Fibroblast of villous mesenchyme (primary cell): ENCODE measurements at regions not wholly inside any gene's neighbourhood (a gene's known extent, or its start where the extent isn't known, plus 50 kb on each side); places are given as distances from the start of the nearest gene placed in this dataset.

ENCODE experiments used
- DNase-seq: peaks from one replicate; pipeline ENCODE4 v3.0.0-alpha.2; 2010; ENCODE audit warnings: low read depth
- H3K4me3 ChIP-seq: 2 replicates; pipeline ENCODE4 v1.5.1; 2011; ENCODE audit warnings: low read depth, mild to moderate bottlenecking, low read length
- CTCF ChIP-seq: IDR thresholded peaks from 2 replicates; pipeline ENCODE4 v1.5.1; 2012; ENCODE audit warnings: low read depth, mild to moderate bottlenecking, low read length; ENCODE audit not compliant: insufficient read depth

GRCh38 chr13:64429691-64430090, 2800.4 kb downstream of the PCDH9 start:
- no peak for TF ChIP-seq CTCF
- no peak overlapping the region for H3K4me3 ChIP-seq
- no peak for DNase-seq

- no peak overlapping the region for H3K4me3 ChIP-seq
- DNase-seq: peak; percentile 1
- no peak for TF ChIP-seq CTCF
Measured at GRCh38 chr13:64428196-64428595, 2801.9 kb downstream of the PCDH9 start.

GRCh38 chr13:64423467-64423866, 2806.7 kb downstream of the PCDH9 start:
- no peak overlapping the region for H3K4me3 ChIP-seq
- no peak for TF ChIP-seq CTCF
- no peak for DNase-seq

- TF ChIP-seq CTCF: no peak
- no peak for DNase-seq
- H3K4me3 ChIP-seq: no peak overlapping the region
Measured at GRCh38 chr13:64420181-64420580, 2810.0 kb downstream of the PCDH9 start.

GRCh38 chr13:64417581-64417980, 2812.6 kb downstream of the PCDH9 start:
- TF ChIP-seq CTCF: no peak
- DNase-seq: no peak
- no peak overlapping the region for H3K4me3 ChIP-seq

- TF ChIP-seq CTCF: no peak
- DNase-seq: no peak
- no peak overlapping the region for H3K4me3 ChIP-seq
Measured at GRCh38 chr13:64414381-64414780, 2815.8 kb downstream of the PCDH9 start.

- H3K4me3 ChIP-seq: no peak overlapping the region
- DNase-seq: no peak
- no peak for TF ChIP-seq CTCF
Measured at GRCh38 chr13:64413529-64413928, 2816.6 kb downstream of the PCDH9 start.
